ENCODE measurements at regions not wholly inside any gene's neighbourhood (a gene's known extent, or its start where the extent isn't known, plus 50 kb on each side); places are given as distances from the start of the nearest gene placed in this dataset.

DNA sequence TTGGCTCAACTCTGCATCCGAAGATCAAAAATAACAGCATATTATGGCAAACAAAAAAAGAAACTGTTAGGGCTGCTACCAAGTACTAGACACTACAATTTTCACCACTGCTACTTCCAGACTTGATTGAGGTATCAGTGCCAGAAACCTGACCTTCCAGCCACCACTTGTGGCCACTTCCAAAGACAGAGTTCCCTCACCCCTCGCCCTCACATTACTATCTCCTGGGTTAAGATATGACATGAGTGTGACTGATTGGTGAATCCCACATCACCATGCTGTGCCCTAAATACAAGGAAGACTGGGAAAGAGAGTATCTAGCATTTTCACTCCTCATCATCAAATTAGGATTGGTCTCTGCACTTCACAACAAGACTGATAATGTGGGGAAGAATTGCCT, 296.1 kb upstream of the NT5C1B start:
- H3K27ac ChIP-seq (ENCODE audit: low read depth in 1 of 2, low read length in 2 of 2), result no peak overlapping the region
- no peak for DNase-seq (ENCODE audit: low spot score)
- no peaks in the 10 kb centered on the region for H3K4me1 ChIP-seq (ENCODE audit: control insufficient read depth in 4 of 4, insufficient read depth in 4 of 4, low read length in 3 of 4)
- H3K27me3 ChIP-seq (ENCODE audit: control insufficient read depth in 4 of 4, insufficient read depth in 4 of 4, low read length in 3 of 4), result no peaks in the 10 kb centered on the region
- TF ChIP-seq, protein P1, sequence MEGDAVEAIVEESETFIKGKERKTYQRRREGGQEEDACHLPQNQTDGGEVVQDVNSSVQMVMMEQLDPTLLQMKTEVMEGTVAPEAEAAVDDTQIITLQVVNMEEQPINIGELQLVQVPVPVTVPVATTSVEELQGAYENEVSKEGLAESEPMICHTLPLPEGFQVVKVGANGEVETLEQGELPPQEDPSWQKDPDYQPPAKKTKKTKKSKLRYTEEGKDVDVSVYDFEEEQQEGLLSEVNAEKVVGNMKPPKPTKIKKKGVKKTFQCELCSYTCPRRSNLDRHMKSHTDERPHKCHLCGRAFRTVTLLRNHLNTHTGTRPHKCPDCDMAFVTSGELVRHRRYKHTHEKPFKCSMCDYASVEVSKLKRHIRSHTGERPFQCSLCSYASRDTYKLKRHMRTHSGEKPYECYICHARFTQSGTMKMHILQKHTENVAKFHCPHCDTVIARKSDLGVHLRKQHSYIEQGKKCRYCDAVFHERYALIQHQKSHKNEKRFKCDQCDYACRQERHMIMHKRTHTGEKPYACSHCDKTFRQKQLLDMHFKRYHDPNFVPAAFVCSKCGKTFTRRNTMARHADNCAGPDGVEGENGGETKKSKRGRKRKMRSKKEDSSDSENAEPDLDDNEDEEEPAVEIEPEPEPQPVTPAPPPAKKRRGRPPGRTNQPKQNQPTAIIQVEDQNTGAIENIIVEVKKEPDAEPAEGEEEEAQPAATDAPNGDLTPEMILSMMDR (IDR thresholded peaks at IDR 0.05; ENCODE audit: low read depth, low read length, missing input control), result no peak
- no peak for TF ChIP-seq EGR1 (IDR thresholded peaks at IDR 0.05; ENCODE audit: low read depth in 2 of 2)
- TF ChIP-seq RAD21 (IDR thresholded peaks at IDR 0.05), result no peak
- TF ChIP-seq FOXA2 (IDR thresholded peaks at IDR 0.05), result no peak
- TF ChIP-seq TAF1 (conservative IDR thresholded peaks at IDR 0.05), result no peak
- TF ChIP-seq YY1 (IDR thresholded peaks at IDR 0.05), result no peak
- no peak for TF ChIP-seq NR2F2 (IDR thresholded peaks at IDR 0.05)
- TF ChIP-seq JUND (IDR thresholded peaks at IDR 0.05), result no peak
- H3K4me3 ChIP-seq (ENCODE audit: low read depth in 1 of 3, low read length in 3 of 3), result no peak overlapping the region
- WGBS, result 91% methylated on average over 2 of the region's 2 CpGs
- no peaks in the 10 kb centered on the region for H3K9me3 ChIP-seq (ENCODE audit: control insufficient read depth in 4 of 4, low read length in 3 of 4)
- H3K36me3 ChIP-seq (ENCODE audit: control insufficient read depth in 4 of 4, insufficient read depth in 3 of 4, low read depth in 1 of 4, low read length in 3 of 4), result no peaks in the 10 kb centered on the region
- H3K9ac ChIP-seq (ENCODE audit: low read depth in 1 of 2, low read length in 2 of 2), result no peak overlapping the region

DNA sequence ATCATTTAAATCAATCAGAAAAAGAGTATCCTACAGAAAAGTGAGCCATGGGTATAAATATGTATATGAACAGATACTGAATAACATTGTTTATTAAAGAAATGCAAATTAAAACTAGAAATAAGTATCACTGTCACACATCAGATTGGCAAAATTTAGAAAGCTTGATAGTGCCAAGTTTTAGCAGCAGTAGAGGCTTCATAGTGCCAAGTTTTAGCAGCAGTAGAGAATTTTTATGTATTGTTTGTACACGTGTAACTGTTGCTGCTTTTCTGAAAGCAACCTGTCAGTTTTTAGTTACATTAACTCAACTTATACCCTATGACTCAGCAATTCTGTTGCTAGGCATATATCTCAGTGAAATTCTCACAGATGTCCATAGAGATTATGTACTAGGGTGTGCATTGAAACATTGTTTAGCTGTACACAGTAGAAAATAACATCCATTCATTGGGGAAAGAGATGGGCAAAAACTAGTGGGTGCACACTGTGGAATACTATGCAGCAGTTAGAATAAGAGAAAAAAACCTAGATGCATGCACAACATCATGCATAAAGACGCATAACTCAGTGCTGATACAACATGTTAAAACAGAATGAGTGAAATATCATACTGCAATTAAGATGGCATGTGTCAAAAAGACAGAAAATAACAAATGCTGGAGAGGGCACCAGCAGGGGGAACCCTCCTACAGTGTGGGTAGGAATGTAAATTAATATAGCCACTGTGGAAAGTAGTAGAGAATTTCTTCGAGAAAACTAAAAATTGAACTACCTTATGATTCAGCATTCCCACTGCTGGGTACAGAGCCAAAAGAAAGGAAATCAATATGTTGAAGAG, 294.5 kb upstream of the NT5C1B start:
- Histone ChIP-seq H3K27me3 (ENCODE audit: control insufficient read depth in 4 of 4, insufficient read depth in 4 of 4, low read length in 3 of 4) (no peaks in the 10 kb centered on the region), H3K9me3 (ENCODE audit: control insufficient read depth in 4 of 4, low read length in 3 of 4) (no peaks in the 10 kb centered on the region), H3K9ac (ENCODE audit: low read depth in 1 of 2, low read length in 2 of 2) (no peak overlapping the region), H3K27ac (ENCODE audit: low read depth in 1 of 2, low read length in 2 of 2) (no peak overlapping the region), H3K4me1 (ENCODE audit: control insufficient read depth in 4 of 4, insufficient read depth in 4 of 4, low read length in 3 of 4) (no peaks in the 10 kb centered on the region), H3K4me3 (ENCODE audit: low read depth in 1 of 3, low read length in 3 of 3) (no peak overlapping the region), H3K36me3 (ENCODE audit: control insufficient read depth in 4 of 4, insufficient read depth in 3 of 4, low read depth in 1 of 4, low read length in 3 of 4) (no peaks in the 10 kb centered on the region)
- 66% methylated on average over 3 of the region's 3 CpGs for WGBS
- TF ChIP-seq JUND (IDR thresholded peaks at IDR 0.05), result no peak
- no peak for TF ChIP-seq YY1 (IDR thresholded peaks at IDR 0.05)
- TF ChIP-seq HNF4G (IDR thresholded peaks at IDR 0.05), result no peak
- no peak for TF ChIP-seq SP1 (IDR thresholded peaks at IDR 0.05)
- TF ChIP-seq HNF4A (conservative IDR thresholded peaks at IDR 0.05), result no peak
- TF ChIP-seq, protein P2, sequence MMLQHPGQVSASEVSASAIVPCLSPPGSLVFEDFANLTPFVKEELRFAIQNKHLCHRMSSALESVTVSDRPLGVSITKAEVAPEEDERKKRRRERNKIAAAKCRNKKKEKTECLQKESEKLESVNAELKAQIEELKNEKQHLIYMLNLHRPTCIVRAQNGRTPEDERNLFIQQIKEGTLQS (IDR thresholded peaks at IDR 0.05), result no peak
- TF ChIP-seq, protein P1 (IDR thresholded peaks at IDR 0.05; ENCODE audit: low read depth, low read length, missing input control), result peak; percentile 43
- TF ChIP-seq, protein P3, sequence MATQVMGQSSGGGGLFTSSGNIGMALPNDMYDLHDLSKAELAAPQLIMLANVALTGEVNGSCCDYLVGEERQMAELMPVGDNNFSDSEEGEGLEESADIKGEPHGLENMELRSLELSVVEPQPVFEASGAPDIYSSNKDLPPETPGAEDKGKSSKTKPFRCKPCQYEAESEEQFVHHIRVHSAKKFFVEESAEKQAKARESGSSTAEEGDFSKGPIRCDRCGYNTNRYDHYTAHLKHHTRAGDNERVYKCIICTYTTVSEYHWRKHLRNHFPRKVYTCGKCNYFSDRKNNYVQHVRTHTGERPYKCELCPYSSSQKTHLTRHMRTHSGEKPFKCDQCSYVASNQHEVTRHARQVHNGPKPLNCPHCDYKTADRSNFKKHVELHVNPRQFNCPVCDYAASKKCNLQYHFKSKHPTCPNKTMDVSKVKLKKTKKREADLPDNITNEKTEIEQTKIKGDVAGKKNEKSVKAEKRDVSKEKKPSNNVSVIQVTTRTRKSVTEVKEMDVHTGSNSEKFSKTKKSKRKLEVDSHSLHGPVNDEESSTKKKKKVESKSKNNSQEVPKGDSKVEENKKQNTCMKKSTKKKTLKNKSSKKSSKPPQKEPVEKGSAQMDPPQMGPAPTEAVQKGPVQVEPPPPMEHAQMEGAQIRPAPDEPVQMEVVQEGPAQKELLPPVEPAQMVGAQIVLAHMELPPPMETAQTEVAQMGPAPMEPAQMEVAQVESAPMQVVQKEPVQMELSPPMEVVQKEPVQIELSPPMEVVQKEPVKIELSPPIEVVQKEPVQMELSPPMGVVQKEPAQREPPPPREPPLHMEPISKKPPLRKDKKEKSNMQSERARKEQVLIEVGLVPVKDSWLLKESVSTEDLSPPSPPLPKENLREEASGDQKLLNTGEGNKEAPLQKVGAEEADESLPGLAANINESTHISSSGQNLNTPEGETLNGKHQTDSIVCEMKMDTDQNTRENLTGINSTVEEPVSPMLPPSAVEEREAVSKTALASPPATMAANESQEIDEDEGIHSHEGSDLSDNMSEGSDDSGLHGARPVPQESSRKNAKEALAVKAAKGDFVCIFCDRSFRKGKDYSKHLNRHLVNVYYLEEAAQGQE (IDR thresholded peaks at IDR 0.05), result no peak
- TF ChIP-seq RAD21 (IDR thresholded peaks at IDR 0.05), result peak; percentile 76 to 78
- no peak for DNase-seq (ENCODE audit: low spot score)

Measured in liver (tissue), 8 donors.